CD1c-positive myeloid dendritic cell (primary cell): ENCODE measurements at regions not wholly inside any gene's neighbourhood (a gene's known extent, or its start where the extent isn't known, plus 50 kb on each side); places are given as distances from the start of the nearest gene placed in this dataset.
"Not testable (repeated sequence)": the region's sequence is repeated elsewhere in the genome, so short reads cannot be mapped to it uniquely, and the experiment has no call there.

Source experiments
- DNase-seq: peaks from one replicate; pipeline ENCODE4 v3.0.0-alpha.2; 2016; ENCODE audit errors: extremely low spot score

DNA sequence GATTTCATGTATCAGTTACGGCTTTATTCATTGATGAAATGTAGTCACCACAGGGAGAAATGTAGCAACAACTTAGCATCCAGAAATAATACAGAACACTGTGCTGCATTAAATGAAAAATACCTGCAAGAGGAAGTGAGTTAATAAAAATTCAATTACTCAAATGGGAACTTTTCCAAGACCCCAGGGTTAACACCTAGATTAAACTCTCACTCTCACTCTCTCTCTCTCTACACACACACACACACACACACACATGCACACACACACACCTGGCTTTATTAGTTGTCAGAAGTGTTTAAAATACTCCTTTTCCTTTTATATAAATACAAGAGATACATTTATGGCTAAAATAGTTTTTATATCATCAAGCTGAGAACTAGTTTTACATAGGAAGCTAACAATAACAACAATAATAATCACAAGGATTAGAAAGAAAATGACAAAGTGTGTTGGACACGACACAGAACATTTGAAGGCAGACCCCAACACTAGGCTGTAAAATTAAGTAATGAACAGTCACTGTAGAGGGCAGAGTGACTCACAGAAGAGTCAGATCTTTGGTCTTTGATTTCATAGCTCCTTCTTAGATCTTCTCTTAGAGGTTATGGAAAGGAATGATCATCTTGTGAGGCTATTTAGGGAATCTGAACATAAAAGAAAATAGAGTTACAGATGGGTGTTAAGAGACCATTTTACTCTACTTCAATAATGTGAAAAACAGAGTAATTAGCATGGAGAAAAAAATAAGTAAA is 1266.0 kb upstream of the ADGRL2 start:
- DNase-seq, result no peak

DNA sequence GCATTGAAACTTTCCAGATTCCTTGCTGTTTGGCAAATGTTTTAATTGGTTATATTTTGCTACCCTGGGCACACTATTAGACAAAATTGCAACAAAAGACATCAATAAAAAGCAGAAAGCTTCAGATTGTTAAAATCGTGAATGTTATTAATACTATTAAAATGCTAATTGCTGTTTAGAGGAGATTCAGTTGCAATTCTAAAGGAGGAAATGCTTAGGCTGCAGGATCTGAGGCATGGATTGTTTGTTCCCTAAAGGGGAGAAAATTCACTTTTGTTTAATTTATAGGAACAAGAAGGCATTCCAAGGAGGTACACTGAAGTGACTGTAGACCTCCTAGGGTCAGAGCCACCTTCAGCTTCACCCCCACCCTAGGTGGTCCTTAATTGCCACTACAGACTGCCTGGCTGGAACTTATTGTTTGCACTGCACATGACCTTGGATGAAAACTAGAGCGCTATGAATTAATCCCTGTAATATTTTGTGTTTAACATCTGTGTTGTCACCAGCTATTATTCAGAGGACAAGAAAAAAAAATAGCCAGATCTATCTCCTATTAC is 1266.9 kb upstream of the ADGRL2 start:
- no peak for DNase-seq

DNA sequence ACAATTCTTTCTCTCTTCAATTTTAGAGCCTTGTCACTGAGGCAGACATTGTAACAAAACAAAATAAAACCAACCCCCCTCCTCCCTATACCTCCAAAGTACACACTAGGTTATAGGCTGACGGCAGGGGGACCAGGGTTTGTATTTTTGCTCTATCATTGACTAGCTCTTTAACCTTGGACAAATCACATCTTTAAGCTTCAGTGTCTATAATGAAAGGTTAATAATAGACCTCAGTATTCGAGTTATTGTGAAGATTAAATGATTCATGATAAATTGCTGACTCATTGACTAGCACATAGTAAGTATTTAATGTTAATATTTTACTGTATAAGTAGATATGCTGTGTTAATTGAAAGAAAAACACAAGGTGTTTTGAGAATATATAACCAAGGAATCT is 1267.6 kb upstream of the ADGRL2 start:
- DNase-seq, result no peak

DNA sequence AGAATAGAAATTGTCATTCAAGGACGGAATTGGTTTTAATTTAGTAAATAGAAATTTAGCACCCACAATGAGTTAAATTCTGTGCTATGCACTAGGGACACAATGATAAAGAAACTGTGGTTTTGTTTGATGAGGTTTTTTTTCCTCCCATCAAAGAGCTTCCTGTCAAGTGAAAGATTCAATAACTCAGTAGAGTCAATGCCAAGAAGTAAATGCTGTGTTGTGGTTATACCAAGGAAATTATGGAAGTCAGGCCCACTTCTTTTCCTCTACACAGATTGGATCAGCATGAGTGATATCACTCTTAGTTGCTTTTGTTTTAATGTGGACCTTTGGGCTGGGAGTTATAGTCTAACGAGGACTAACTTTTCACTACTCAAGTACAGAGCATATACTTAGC is 1269.6 kb upstream of the ADGRL2 start:
- no peak for DNase-seq

DNA sequence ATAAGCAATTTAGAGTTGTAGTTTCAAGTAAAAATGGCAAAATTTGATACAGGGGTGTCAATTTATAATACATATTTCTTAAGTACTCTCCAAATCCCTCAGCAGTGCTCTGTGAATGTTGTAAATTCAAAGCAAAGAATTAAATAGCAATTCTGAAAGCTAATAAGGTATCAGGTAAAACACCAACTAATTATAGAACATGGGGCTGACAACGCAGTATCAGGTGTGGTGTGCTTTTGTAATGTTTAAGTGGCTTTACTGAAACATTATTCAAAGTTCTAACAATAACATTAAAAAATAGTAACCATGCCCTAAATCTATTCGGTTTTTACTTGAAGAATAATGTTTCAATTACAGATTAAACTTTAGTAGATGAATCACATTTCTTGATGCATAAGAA is 1271.2 kb upstream of the ADGRL2 start:
- DNase-seq, result no peak

DNA sequence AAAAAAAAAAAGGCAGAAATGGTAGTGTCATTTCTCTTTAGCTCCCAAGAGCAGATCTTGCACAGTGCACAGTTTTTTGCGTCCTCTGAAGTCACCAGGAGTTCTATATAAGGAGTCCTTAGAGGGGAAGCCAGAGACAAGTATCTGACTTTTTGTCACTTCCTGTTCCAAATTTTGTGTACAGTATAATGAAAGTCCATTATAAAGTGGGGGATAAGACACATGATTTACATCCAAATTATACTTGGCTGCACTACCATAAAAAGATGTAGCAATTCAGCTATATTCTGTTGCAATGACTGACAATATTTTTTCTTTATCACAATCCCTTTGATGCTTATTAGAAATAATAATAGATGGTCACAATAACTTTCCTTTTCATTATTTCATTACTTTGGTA is 1276.9 kb upstream of the ADGRL2 start:
- no peak for DNase-seq

DNA sequence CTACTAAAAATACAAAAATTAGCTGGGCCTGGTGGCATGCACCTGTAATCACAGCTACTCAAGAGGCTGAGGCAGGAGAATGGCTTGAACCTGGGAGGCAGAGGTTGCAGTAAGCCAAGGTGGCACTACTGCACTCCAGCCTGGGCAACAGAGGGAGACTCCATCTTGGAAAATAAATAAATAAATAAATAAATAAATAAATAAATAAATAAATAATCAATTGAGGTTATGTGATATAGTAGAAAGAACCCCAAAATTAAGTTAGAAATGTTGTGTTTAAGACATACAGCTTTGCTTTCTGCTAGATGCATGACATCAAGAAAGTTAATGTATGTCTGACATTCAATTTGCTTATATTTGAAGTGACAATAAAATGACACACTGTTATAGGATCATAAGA is 1277.7 kb upstream of the ADGRL2 start:
- DNase-seq, result not testable (repeated sequence)

DNA sequence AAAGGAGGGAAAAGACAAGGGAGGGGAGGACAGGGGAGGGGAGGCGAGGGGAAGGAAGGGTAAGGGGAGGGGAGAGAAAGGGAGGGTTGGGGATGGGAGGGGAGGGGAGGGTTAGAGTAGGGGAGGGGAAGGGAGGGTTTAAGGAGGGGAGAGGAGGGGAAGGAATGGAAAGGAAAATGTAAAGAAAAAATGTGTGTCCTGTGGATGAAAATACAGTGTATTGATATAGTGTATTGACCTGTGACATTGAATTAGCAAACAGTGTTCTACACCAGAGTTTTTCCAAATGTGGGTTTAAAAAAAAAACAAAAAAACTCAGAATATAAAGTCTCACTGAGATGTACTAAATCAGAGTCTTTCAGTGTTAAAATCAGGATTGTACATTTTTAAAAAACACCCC is 1279.8 kb upstream of the ADGRL2 start:
- no peak for DNase-seq

DNA sequence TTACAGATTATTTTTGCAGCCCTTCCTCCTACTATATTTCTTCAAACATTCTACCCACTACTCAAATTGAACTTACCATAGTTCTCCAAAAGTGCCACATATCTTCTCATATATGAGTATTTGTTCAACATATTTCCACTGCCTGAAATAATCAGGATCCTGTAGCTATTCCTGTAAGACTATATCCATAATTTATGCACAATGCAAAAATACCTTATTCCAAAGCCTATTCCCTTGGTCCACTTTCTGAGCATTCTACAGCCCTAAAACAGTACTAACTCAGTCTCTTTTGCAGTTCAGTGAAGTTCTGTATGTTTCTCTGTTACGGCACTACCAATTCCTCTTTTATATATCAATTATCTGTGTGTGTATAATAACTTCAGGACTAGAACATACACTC is 1283.7 kb upstream of the ADGRL2 start:
- DNase-seq, result no peak

DNA sequence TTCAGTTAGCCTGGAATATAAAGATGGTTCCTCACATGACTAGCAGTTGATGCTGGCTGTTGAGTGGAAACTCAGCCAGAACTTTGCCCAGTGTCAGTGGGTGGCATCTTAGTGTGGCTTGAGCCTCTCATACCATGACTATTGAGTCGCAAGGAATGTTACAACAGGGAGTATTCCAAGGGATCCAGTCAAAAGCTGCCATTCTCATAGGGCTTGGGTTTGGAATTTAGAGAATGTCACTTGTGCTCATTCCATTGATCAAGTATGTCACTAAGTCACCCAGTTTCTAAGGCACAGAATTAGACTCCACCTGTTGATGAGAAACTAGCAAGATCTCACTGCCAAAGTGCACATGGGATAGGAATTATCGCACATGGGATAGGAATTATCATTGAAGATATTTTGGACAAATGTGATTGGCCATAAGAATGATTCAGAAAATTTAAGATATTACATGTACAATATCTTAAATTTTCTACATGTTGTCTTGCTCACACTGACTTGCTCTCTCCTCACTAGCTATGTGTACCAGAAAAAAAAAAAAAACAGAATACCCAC is 1290.7 kb upstream of the ADGRL2 start:
- DNase-seq, result no peak

DNA sequence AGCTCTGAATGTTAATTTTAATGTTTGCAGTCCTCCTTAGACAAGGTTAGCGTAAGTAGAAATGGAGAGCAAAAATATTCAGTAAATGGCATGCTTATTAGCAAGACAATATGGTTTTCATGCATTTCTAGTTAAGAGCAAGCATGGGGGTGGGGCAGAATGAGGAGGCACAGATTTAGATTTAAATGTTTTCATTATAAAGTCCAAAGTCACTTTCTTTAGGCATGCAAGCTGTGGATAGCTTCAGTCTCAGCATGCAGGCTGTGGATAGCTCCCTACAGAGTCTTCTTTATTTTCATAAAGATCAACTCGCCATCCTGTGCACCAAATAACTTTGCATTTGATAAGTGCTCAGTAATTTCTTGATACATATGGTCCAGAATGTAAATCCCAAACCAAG is 1294.5 kb upstream of the ADGRL2 start:
- DNase-seq, result no peak

DNA sequence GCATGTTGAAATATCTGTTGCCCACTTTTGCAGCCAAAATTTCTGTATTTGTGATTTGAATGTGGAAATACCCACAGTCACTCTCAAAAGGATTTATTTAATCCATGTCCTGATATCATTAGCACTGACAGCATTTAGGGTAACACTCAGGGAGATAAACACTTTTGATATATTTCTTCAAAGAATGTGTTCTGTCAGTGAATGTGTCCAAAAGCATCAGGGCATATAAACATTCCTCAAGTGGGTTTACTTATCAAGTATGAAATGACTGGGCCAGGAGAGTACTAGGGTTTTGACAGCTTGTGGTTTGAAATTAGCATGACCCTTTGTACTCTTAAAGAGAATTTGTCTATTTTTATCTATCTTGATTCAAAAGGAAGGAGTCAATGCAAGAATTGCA is 1302.1 kb upstream of the ADGRL2 start:
- DNase-seq, result no peak

DNA sequence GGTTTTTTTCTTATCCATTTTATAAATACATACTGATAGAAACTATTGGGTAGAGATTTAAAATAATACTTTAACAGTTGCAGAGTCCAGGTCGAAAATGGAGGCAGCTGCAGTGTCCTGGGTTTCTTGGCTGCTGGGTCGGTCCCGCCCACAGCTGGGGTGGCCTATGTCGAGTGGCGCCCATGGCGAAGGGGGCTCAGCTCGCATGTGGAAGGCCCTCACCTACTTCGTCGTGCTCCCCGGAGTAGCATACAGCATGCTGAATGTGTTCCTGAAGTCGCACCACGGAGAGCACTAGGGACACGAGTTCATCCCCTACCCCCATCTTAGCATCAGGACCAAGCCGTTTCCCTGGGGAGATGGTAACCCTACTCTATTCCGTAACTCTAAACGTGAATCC is 1304.9 kb upstream of the ADGRL2 start:
- no peak for DNase-seq

DNA sequence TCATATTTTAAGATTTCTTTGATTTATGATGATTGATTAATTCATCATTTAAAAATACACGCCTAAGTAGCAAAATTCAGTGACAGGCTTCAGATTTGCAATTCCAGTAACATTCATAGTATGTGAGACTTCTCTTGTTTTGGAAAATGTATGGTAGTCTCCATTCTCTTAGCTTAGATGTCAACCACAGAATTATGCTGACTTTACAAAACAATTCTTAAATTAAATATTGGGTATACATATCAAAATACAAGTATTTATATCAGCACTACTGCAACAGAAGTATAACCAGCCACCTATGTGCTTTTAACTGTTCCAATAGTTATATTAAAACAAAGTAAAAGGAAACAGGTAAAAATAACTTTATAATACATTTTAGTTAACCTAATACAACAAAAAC is 1328.6 kb upstream of the ADGRL2 start:
- no peak for DNase-seq

DNA sequence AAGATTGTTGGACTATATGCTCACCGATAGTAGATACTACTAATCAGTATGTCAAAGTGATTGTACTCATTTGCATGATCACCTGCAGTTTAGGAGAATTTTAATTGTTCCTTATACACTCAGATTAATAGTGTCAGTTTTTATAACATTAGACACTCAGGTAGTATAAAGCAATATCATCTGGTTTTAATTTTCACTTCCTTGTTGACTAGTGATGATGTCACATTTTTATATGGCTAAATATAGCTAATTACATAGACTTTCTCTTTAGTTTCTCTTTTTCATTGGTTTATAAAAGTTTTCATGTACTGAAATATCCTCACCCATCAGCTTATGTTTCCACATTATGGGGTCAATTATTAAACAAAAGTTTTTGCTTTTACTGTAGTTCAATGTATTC is 1332.4 kb upstream of the ADGRL2 start:
- DNase-seq, result no peak

DNA sequence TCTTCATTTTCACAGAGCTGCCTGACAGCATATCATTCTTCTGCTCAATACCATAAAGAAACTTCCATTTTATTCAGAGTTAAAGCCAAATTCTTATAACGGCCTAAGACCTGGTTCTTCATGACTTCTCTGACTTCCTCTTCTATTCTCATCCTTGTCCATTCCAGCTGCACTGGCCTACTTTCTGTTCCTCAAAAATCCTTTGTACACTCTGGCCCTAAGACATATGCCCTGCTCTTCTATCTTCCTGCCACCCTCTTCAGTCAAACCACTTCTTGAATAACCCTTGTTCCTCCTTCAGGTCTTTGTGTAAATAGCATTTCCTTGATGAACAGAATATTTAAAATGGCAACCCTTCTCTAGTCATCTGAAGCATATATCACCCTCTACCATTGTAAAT is 1338.7 kb upstream of the ADGRL2 start:
- no peak for DNase-seq

DNA sequence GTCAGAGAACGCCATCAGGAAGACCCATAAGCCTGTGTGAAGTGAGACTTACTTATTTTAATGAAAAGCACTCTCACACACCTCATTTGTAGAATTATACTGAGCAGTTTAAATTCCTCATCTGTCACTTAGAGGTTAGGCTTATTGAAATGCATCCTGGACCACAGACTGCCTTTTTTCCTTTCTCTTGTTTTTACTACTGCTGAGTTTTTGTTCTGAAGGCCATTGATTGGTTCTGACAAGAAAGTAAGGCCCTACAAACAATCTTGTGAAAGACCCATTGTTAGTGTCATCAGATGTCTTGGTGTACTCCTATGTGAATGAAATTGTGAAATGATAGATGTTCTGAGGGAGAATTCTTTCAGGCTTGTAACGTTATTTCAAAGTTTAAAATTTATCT is 1343.3 kb upstream of the ADGRL2 start:
- no peak for DNase-seq

DNA sequence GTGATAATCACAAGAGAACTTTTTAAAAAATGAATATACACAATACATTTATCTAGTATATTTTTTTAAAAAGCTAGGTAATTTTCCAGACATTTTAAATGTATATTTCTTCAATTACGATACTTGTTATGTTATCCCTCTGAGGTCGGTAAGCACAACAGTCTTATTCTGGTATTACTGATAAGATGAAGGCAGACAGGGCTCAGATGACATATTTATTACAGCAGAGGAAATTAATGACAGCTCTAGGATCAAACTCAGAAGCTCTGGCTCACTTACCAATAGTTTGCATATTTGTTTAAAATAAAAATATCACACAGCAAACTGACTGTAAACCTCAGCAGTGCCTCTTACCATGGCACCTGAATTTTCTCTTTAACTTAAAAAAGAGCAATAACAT is 1347.0 kb upstream of the ADGRL2 start:
- no peak for DNase-seq

DNA sequence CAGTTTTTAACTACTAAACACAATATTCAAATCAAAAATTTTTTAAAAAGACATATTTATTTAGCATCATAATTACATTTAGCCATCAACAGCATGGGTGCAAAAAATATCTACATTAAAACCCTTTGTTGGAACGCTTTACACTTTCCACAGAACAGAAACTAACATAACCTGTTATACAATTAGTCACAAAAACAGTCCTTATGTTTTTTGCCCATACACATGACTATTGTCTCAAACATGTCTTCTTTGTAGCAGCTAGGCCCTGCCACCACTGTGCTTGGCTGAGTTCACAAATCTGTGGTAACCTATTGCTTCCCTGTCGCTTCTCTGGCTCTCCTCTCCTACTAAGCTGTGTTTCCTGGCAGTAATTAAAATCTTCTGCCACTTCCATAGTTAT is 1350.0 kb upstream of the ADGRL2 start:
- no peak for DNase-seq

DNA sequence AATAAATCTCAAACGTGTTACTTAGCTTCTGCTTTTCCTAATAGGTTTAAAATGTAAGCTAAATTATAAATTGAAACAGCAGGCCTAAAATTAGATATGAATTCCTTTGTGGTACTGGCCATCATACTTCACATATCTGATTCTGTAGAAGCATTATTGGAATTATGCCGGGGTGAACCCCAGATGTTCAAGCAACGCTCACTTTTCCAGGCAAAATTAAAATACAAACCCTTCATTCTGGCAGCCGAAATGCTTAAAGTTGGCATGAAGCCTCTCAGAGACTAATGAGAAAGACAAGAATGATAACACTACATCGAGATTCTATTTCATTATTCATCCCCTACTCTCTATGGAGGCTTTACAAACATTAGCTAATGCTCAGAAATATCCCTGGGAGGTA is 1352.7 kb upstream of the ADGRL2 start:
- no peak for DNase-seq

DNA sequence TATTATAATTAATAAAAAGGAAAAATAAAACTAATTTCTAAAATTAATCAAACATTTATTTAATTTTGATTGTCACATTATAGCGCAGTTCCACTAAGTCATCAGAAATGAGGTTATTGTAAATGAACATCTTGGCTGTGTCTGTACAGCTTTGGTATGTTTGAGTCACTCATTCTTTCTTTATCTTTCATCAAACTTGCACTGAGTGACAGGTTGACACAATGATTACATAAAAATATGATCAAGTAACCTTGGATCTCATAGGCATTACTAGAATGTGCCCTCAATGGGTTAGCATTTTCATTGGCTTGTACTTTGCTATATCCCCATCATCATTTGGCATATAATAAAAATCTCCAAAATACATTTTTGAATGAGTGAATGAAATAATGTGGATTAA is 1353.2 kb upstream of the ADGRL2 start:
- DNase-seq, result no peak

DNA sequence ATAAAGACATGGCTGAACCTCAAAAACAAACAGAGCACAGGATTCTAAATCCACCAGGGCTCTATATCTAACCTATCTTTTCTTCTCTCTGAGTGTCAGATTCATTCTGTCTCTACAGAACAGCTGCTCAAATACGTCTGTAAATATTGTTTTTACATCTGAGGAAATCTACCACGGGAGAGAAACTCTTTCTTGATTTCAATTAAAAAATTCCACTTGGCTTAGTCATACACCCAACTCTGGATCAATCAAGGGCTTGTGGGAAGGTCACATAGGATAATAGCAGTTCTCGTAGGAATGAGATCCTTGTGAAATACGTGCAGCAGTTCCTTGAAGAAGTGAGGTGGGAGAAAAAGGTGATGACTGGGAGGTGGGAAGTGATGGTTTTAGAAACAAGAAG is 1355.7 kb upstream of the ADGRL2 start:
- DNase-seq, result no peak

DNA sequence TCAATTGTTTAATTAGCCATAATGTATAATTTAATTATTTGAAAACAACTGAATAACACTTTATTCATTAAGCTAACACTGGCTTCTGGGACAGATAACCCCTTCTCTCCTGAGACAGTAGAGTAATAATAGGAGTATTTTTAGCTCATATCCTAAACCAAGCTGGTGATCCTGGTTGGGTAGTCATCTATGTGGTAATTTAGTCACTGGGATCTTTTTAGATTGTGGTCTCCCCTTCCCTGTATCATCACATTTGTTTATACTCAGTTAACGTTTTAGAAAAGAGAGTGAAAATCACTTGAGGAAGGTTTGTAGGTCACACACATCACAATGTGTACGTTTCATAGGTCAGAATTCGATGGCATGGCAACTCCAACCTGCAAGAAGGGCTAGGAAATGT is 1356.6 kb upstream of the ADGRL2 start:
- DNase-seq, result no peak

DNA sequence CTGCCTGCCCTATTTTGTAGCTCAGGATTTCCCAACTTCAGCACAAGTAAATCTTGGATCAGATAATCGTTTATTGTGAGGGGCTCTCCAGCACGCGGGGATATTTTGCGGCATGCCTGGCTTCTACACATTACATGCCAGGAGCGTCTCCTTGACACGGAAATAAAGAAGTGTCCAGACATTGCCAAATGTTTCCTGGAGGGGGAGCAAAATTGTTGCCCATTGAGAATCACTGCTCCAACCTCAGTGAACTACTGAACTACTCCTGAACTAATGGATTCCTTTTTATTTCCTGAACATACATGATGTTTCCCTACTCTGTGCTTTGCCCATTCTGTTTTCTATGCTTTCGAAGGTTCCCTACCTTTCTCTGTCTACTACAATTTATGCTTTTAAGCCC is 1359.1 kb upstream of the ADGRL2 start:
- DNase-seq, result no peak
